HL-60/S4 (cell line): ENCODE measurements at regions not wholly inside any gene's neighbourhood (a gene's known extent, or its start where the extent isn't known, plus 50 kb on each side); places are given as distances from the start of the nearest gene placed in this dataset.

Experiments
- in situ Hi-C: fragments of 300-500 bp; cut with MboI; formaldehyde crosslinking; loops from 2 replicates; pipeline ENCODE4 v1.14.3; 2022; ENCODE audit warnings: low sequenced_read_pairs

DNA sequence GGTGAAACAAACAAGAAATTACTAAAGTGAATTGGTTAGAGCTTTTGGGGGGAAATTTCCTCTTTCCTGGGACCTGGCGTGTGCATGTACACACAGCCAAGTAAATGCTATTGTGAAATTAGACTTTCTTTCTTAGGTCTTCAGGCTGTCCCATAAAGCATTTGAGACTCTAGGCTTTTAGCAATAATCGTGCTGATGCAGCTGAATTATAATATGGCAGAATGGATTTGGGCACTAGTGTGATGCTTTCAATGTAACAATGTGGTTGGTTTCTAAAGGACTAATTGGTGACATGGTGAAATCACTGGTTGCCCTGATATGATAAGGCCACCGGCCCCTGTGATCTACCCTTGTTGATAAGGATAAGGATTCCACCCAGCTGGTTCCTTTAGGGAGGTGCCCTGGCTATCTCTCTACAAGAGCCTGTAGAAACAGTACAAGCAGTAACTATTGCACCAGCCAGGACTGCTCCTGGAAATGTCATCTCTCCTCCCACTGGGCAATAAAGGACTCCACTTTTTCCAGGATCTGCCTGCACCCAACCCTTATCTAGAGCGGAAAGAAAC is 164.1 kb downstream of the TFAP2A start:
- in situ Hi-C loops: no loop called here

DNA sequence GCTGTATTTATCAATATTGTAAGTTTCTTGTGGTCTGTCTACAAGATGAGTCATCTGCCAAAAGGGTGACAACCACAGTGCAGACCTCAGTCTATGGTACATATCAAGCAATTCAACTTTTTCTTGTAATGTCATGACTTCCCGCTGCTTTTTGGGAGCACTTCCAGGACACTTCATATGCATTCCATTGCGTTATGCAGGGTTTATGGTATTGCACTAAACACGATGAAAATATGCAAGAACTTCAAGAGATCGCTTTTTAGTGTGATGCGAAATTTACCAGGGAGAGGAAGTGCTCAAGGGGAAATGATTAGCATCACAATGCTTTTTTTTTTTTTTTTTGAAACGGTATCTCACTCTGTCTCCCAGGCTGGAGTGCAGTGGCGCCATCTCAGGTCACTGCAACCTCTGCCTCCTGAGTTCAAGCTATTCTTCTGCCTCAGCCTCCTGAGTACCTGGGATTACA is 166.5 kb downstream of the TFAP2A start:
- in situ Hi-C loops: no loop called here

DNA sequence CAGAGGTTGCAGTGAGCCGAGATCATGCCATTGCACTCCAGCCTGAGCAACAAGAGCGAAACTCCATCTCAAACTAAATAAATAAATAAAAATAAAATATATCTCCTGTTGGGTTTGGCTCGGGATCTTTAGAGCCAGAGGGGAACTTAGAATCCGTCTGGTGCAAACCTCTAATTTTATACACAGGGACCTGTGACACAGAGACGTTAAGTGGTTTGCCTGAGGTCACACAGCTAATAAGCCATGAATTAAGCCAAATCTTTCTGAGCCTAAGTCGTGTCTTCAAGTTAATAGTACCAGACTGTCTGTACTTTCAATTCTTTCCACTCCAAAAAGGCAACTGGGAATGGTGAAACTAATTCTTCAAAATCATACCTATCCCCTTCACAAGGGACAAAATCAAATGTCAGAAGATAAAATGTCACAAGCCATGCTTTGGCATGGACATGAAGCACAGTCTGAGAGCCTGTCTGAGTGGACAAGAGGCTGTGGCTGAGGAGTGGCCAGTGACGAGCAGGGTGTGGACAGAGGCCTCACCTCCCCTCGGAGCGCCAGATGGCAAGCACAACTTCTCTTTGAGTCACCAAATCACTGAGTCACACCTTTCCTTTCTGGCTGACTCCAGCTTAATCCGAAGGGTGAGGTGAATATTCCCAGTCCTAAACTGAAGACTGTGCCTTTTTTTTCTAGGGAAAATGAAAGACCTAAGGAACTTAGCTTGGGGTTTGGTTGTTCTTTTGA is 177.4 kb downstream of the TFAP2A start:
- in situ Hi-C loops: no loop called here

DNA sequence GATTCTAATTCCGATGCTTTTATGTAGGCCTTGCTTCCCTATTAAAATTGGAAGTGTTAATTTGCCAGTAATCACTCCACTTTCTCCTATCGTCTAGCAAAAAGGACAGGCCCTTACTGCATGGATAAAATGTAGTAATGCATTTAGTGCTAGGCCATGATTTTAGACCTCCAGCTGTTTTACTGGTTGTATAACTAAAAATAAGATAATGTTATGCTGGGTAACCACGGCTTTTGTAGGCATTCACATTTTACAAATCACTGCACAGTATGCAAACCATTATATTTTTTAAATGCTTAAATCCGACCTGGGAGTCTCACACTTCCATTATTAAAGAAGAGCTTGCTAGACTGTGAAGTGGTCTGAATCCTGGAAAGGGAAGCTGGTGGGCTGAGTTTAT is 179.5 kb downstream of the TFAP2A start:
- in situ Hi-C loops: no loop called here

DNA sequence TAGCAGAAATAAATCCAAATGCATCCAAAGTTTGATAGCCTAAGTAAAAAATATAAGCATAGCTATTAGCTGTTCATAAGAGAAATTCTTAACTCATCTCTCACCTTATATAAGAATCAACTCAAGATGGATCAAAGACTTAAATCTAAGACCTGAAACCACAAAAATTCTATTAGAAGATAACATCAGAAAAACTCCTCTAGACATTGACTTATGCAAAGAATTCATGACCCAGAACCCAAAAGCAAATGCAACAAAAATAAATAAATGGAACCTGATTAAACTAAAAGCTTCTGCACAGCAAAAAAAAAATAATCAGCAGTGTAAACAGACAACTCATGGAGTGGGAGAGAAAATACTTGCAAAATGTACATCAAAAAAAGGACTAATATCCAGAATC is 184.3 kb downstream of the TFAP2A start:
- in situ Hi-C loops: no loop called here

DNA sequence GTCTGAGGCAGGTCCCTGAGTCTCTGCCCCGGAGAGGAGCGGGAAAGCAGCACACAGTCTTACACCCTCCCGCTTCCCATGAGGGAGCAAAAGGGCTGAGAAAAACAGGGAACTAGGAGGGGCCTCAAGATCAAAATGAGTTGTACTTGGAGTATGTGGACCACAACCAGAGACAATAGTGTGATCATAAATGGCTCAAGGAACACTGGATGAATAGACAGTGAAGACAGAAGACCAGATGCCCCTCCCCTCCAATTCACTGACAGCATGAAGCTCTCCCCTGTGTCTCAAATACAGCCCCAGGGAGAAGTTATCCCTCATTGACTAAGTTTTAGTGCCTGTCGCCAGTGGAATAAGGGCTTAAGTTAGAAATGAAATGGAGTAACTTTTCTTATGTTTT is 191.0 kb downstream of the TFAP2A start:
- in situ Hi-C loops: no loop called here

DNA sequence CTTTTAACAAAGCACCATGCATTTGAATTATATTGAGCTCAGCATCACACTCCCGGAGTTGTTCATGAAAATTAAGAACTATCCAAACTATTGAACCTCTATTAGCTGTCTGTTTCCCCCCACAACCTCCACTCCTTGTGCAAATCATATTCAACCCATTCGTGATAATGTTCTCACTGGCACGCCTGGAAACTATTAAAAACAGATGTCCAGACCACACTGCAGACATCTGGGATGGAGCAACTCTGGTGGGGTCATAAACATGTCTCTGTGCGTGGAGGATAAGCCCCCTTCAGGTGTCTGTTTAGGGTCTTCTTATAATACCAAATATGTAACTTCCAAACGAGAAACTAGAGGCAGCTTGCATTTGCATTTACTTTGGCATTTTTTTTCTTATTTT is 193.7 kb downstream of the TFAP2A start:
- in situ Hi-C loops: no loop called here

DNA sequence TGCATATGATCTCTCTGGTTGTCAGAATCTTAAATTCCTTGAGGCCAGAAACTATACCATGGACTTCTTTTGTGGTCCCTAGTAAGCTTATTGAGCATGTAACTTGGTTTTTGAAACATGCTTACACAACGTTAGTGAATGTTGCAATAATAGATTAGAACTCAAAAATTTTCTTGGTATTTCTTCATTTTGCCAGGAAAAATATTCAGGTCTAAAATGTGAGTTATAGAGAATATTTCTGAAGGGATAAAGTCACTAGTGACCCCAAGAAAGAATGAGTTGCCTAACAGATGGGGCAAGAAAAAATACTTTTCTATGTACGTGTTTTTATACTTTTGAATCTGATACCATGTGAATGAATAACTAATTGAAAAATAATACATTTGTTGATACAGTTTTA is 195.4 kb downstream of the TFAP2A start:
- in situ Hi-C loops: no loop called here

DNA sequence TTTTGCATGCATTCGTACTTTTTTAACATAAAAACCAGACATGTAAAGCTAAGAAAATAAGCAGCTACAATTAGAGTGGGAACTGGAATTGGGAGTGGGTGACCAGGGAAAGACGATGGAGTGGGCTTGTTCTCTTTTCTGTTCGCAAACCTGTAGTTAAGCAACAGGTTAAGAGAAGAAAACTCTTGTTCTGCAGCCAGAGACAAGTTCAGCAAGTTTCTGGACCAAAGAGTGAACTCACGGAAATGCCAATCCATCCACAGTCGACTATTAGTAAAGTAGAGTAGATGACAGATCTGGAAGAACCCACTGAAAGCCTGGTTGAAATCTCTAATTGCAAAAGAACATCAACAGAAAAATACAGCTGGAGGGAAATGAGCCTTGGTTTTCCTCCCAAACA is 197.8 kb downstream of the TFAP2A start:
- in situ Hi-C loops: no loop called here

DNA sequence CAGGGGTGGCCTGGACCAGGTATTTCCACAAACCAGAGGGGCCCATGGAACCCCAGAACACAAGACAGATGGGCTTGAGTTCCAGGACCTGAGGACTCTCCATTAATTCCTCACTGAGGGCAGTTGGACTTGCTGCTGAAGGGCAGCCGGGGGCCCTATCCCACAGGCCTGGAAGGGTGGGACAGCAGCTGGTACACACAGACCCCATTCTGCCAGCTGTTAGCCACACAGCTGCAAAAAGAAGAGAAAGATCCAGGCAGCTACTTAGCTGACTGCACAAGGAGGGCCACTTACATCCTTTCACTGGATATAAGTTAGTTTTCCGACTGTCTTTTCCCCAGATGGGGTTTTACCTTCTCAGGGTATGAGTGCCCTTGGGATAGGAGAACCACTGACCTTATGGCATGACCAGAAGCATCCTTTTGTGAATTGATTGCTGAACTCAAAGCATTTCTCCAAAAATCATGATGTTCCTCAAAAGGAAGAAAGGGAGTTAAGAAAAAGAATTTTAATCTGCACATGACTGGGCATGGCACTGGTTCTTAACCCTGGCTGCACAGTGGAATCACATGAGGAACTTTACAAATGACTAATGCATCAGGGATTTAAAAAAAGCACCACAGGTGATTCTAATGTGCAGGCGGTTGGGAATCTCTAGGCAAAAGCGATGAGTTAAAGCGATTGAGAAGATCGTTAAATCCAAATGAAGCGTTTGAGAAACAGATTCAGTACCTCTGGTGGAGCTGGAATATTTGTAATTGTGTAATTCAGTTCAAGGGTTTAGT is 199.4 kb downstream of the TFAP2A start:
- in situ Hi-C loops: no loop called here

DNA sequence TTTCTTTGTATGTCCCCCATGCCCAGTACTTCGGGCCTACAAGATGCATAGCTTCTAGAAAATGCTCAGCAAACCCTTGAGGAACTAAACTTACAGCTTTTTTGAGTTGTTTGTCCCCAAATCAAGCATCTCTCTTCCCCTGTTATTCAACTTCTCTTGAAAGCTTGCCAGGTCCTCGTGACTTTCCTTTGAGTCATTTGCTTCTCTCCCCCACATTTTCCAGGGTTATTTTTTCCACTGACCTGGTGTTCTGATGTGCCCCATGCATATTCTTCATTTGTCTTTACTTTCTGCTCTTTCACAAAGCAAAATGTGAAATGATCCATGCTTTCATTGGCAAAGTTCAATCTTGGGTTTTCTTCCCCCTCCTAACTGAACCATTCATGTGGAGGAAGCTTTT is 204.8 kb downstream of the TFAP2A start:
- in situ Hi-C loops: no loop called here

DNA sequence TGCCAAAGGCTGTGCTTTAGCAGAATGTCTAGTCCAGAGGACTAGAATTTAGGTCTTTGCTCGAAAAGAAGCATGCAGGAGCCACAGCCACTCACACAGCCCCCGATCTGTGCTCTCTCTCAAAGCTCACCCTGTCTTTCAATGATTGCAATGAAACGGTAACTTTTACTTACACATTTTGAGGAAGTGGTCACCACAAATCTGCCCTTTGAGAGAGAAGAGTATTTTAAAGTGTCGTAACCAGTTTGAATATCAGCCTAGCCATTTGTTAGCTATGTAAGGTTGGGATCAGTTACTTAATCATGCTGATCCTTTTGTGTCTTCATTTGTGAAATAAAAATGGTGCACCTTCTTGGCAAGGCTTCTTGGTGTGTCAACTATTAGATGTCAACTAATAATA is 209.0 kb downstream of the TFAP2A start:
- in situ Hi-C loops: no loop called here

DNA sequence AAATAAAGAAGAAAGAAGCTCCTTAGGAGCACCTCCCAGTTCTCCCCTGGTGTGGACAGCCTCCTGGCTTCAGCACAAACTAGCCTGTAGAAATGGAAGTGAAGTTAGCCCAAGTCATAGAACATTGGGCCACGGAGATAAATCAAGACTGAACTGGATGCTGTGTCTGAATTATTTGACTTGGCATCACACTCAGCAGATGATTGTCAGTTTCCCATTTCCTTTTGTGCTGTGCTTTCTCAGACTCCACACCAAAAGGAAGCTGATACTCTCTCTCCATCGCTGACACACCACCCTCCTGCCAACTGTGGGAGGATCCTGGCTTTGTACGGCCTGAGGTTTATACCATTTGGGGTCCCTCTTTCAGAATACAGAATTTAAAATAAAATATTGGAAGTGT is 209.8 kb downstream of the TFAP2A start:
- in situ Hi-C loops: no loop called here

DNA sequence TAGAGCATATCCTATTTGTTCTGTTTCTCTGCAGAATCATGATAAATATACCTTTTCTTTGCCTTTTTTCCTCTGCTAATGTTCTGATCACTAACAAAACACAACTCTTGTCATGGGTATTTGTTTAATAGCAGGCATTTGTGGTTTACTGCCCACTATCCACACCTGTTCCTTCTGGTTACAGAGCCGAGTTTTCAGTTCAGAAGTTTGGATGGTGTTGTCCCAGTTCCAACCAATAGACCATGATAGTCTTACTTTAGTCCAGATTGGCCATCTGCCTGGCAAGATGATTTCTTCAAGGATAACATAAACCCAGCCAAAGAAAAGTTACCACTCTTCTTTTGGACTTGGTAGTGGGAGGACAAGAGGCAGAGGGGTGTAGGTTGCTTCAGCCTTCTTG is 211.2 kb downstream of the TFAP2A start:
- in situ Hi-C loops: no loop called here

DNA sequence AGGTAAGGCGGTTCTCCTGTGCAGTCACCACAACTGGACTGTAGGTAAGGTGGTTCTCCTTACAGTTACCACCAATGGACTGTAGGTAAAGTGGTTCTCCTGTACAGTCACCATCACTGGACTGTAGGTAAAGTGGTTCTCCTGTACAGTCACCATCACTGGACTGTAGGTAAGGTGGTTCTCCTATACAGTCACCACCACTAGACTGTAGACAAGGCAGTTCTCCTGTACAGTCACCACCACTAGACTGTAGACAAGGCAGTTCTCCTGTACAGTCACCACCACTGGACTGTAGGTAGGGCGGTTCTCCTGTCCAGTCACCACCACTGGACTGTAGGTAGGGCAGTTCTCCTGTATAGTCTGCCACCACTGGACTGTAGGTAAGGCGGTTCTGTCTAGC is 212.3 kb downstream of the TFAP2A start:
- in situ Hi-C loops: no loop called here

DNA sequence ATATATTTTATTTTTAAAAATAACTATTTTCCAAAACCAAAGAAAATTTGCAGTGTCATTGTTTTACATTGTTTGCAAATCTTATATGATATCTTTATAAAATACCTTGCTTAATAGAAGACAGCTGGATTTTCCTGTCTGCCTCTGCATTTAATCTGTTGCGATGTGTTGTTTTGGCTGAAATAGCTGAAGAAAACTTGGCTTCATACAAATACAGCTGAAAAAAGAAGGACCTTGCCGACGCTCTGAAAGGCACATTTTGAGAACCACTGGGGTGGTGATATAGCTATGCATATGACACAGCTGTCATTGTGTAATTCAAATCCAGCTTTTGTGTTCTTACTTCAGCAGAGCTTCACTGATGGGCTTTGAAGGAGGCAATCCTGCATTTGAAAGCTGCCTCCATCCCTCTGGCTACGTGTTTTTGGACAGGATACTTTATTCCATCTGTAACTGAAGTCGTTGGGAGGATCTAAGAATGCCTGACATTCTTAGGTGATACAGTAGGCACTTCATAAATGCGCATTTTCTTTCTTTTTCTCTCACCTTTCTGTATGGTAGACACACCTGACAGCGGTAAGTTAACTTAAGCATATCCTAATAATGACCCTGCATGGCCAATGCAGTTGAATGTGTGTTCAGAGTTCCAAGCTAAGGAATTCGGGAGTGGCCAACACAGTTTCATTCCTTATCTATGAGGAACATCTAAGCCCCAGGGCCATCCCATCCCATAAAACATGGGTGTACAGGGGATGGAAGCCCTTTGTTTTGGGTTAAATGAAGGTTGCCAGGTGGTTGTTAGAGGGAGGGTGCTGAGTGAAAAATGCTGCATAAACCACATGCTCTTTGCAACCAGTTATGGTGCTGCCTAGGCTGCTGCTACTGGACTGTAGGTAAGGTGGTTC is 213.0 kb downstream of the TFAP2A start:
- in situ Hi-C loops: no loop called here

DNA sequence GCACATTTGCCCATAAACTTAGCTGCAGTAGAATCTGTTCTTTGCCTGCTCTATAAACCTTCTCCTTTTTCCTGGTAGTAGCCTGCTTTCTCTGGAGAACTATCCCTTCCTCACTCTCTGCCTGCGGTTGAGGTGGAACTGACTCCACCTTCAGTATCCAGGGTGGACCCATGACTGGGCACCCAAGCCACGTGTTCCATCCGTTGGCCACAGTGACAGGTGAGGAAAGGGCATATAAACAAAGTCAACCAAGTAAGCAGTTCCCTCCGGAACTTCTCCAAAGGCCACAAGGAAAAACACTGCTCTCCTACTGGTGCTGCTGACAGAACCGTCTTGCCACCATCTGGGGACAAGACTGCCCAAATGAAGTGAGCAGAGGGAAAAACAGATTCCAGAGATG is 218.8 kb downstream of the TFAP2A start:
- in situ Hi-C loops: no loop called here

DNA sequence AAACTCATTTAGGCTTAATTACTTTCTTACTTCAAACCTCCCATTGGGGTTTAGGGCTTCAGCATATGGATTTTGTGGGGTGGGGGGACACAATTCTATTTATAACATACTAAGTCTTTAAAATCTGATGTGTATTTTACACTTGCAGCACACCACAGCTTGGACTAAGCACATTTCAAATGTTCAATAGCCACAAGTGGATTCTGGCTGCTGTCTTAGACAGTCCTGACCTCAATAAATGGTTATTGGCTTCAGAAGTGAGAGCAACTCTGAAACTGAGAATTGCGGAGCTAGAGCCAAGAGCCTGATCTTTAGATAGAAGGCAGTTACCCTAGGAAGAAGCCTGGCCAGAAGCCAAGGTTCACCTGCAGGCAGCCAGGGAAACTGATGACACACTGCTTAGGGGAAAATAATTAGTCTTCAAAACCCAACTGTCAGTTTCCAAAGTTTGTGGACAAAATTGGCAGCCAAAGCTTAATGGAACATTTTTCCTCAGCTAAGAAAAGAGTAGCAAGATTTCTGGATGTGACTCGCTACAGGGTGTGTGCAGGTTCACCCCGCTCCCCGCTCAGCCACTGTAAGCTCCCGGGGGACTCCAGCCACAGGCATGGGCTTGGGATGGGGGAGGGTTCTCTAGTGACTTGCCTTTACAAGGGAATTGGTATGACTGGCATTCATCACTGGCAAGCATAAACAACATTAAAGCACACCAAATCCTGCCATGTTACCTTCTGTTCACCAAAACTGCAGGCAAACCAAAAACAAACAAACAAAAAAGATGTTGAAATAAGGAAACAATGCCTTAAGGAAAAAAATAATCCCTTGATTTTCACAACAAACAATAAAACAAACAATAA is 219.8 kb downstream of the TFAP2A start:
- in situ Hi-C loops: no loop called here

DNA sequence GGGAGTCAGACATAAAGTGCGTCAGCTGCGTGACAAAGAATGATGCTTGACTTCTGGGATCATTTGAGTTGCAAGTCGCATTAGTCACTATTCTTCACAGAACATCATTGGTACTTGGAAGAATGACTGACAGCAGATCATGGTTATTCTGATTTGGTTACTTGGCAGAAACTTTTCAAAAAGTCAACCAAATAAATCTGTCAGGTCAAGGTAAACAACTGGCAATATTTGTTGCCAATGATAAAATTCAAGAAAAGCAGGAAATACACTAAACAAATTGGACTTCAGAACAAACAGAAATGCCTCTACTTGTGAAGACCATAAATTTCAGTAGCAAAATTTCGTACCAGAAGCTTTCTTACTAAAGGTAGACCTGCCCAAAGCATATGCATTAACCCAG is 221.6 kb downstream of the TFAP2A start:
- in situ Hi-C loops: no loop called here

DNA sequence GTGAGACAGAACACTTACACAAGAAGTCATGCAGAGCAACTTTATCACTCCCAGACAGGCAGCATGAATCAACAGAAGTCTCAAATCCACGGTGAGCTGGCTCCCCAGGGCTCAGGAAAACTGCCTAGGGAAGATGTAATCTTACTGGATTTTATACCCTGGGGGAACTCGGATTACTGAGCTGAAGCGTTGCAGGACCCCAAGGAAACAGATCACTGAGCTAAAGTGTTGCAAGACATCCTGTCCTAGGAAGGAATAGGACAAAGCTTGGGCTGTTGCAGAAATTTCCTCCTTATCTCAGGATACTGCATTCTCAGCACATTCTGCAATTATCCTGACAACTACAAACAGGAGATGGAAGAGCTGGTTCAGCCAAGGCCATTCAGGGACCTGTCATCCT is 224.8 kb downstream of the TFAP2A start:
- in situ Hi-C loops: no loop called here
